SJSA1 (cell line): ENCODE measurements at regions not wholly inside any gene's neighbourhood (a gene's known extent, or its start where the extent isn't known, plus 50 kb on each side); places are given as distances from the start of the nearest gene placed in this dataset.

Experiments
- DNase-seq, 2 experiments: peaks; one replicate each; pipeline ENCODE4 v3.0.0-alpha.2; 2015 to 2020; ENCODE audit warnings: low spot score in 2 of 2, low read depth in 1 of 2
- H3K27ac ChIP-seq: fragments of 250-450 bp; sonication (Bioruptor Pico); 2 replicates; pipeline ENCODE4 v1.5.1; 2020; ENCODE audit warnings: mild to moderate bottlenecking, moderate library complexity
- H3K27me3 ChIP-seq: fragments of 250-450 bp; sonication (Bioruptor Pico); replicated peaks from 2 replicates; pipeline ENCODE4 v1.5.1; 2020; ENCODE audit warnings: mild to moderate bottlenecking, moderate library complexity
- H3K36me3 ChIP-seq: fragments of 250-450 bp; sonication (Bioruptor Pico); 2 replicates; pipeline ENCODE4 v1.5.1; 2020; ENCODE audit warnings: mild to moderate bottlenecking
- H3K4me1 ChIP-seq: fragments of 250-450 bp; sonication (Bioruptor Pico); replicated peaks from 2 replicates; pipeline ENCODE4 v1.6.1; 2021; ENCODE audit warnings: mild to moderate bottlenecking
- H3K4me3 ChIP-seq: fragments of 250-450 bp; sonication (Bioruptor Pico); 2 replicates; pipeline ENCODE4 v1.5.1; 2020; ENCODE audit warnings: mild to moderate bottlenecking
- H3K9me3 ChIP-seq: fragments of 250-450 bp; sonication (Bioruptor Pico); replicated peaks from 2 replicates; pipeline ENCODE4 v1.5.1; 2020; ENCODE audit warnings: mild to moderate bottlenecking

DNA sequence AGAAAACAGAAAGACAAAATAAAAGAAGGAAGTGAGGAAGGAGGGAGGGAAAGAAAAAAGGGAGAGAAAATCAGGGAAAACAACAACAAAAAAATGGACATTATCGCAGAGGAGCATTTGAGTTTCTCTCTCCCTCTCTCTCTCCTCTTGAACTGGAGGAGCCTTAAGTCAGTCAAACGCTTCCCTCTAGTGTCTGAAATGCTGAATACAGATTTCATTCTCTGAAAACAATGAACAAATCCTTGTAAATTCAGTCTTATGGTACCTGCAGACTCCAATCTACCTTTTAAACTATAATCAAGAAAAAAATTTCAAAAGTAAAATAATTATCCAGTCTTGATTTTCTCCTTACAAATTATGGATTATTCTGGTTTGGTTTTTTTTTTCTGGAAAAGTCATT, 89.2 kb upstream of the PFKP start:
- Histone ChIP-seq H3K36me3 (no peaks in the 10 kb centered on the region), H3K4me1 (peaks cover 41% of the 10 kb centered on the region)
- DNase-seq, result peak in 1 of 2 experiments; percentile 59

DNA sequence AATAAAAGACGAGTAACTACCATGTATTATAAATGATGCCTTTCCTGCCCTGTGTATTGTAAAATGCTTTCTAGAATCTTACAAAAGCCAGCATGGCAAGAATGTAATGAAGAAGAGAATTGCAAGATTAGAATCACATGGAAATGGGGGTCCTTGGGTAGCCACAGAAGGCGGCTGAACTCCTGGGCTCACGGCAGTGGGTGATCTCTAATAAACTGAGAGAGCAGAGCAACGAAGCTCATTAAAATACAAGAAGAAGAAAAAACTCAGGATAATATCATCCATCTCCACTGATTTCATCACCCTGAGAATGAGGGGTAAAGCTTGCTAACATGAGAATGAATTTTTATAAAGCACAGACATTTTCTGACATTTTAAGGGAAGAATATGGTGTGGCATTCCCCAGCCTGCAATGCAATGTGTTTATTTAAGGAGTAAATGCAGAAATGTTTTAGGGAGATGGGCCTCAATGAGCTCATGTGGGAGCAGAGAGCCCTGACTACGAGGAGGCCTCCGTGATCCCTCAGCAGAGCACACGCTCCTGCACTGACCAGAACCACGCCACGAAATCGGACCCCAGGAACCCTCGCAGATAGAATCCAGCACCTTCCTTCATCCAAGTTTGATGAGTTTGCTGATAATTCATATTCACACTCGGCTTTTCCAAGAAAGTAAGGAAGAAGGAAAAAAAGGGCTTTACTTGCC, 92.7 kb upstream of the PFKP start:
- Histone ChIP-seq H3K9me3 (no peaks in the 10 kb centered on the region), H3K36me3 (no peaks in the 10 kb centered on the region)
- no peak for DNase-seq

More for the DNA sequence above, 89.2 kb upstream of the PFKP start:
- Histone ChIP-seq H3K9me3 (no peaks in the 10 kb centered on the region), H3K4me3 (no peak overlapping the region), H3K27ac (no peak overlapping the region), H3K27me3 (no peaks in the 10 kb centered on the region)

DNA sequence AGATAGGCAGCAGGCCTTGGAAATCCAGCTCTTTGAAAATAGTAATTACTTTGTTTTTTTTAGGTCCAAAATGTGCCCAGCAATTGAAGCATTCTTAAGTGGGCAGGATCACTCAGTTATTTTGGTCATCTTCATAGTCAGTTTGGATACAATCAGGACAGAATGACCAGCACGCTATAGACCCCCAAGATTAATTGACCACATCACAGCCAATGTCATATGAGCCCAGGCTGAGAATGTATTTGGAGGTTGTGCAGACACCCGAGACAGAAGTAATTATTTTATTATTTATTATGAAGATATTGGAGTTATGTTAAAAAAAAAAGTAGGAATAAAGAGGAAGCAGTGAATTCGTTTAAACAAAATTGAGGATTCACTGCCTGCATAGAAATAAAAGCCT, 93.3 kb upstream of the PFKP start:
- DNase-seq, result no peak

More for the DNA sequence above, 92.7 kb upstream of the PFKP start:
- peaks cover 12% of the 10 kb centered on the region for H3K4me1 ChIP-seq
- no peaks in the 10 kb centered on the region for H3K27me3 ChIP-seq
- no peak overlapping the region for H3K4me3 ChIP-seq
- no peak overlapping the region for H3K27ac ChIP-seq

DNA sequence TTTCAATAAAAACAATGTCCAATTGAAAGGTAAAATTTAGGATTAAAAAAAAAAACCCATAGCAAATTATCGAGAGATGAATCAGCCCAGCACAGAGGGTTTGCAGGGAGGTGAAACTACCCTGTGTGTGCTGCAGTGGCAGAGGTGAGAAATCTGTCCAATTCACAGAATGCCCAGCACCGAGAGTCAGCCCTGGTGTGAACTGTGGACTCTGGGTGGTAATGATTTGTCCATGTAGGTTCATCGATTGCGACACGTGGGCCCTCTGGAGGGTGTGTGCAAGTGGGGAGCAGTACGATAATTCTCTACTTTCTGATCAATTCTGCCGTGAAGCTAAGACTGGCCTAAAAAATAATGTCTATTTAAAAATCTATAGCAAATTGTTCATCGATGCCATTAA, 94.5 kb upstream of the PFKP start:
- DNase-seq, result no peak
- no peaks in the 10 kb centered on the region for H3K36me3 ChIP-seq
- H3K27ac ChIP-seq, result no peak overlapping the region
- H3K9me3 ChIP-seq, result no peaks in the 10 kb centered on the region
- H3K4me3 ChIP-seq, result no peak overlapping the region
- H3K4me1 ChIP-seq, result peaks cover 11% of the 10 kb centered on the region
- H3K27me3 ChIP-seq, result no peaks in the 10 kb centered on the region

More for the DNA sequence above, 93.3 kb upstream of the PFKP start:
- Histone ChIP-seq H3K27ac (no peak overlapping the region), H3K27me3 (no peaks in the 10 kb centered on the region), H3K4me3 (no peak overlapping the region), H3K4me1 (peaks cover 6% of the 10 kb centered on the region), H3K36me3 (no peaks in the 10 kb centered on the region), H3K9me3 (no peaks in the 10 kb centered on the region)

DNA sequence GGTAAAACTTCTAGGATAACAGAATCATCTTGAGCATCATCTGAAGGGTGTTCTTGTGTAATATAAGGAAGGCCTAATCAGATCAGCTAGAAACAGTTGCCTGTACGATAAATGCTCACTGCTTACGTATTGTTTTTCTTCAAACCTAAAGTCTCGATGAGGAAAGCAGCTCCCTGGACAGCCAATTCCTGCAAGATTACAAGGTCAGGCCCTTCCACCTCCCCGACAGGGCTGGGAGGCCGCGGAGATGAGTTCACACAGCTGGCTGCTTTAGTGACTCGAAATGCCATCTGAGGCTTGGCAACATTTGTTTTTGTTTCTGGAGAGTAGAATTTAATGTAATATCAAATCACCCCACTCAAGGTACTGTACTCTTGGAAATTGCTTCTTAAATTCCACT, 95.1 kb upstream of the PFKP start:
- no peak overlapping the region for H3K4me3 ChIP-seq
- H3K4me1 ChIP-seq, result peaks cover 11% of the 10 kb centered on the region
- no peaks in the 10 kb centered on the region for H3K36me3 ChIP-seq
- no peak overlapping the region for H3K27ac ChIP-seq
- H3K9me3 ChIP-seq, result no peaks in the 10 kb centered on the region
- no peak for DNase-seq
- no peaks in the 10 kb centered on the region for H3K27me3 ChIP-seq

DNA sequence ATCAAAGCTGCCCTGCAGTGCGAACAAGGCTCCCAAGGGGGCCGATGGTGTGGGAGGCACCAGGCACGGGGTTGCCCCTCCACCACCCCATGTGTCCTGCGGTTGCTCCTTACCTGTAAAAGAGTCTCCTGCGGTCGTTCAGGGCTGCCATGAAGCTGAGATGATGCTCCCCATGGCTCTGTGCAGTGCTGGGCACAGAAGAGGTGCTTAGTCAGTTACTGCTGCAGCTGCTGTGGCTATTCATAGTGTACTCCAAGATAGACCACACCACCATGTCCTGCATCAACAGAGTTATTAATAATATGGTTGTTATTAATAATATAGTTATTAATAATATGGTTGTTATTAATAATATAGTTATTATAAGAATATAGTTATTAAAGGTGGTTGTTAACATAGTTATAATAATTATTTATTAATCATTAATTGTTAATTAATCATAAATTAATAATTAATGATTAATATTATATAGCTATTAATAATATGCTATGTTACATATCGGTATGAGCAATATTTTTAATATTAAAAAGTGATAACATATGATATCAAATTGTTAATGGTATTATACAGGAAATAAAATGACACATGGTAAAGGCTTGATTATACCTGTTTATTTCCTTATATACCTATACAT, 97.0 kb upstream of the PFKP start:
- Histone ChIP-seq H3K27me3 (0 out of 2 replicates have a peak, but pooled peaks cover 5% of the 10 kb centered on the region), H3K9me3 (no peaks in the 10 kb centered on the region), H3K4me1 (peaks cover 11% of the 10 kb centered on the region), H3K36me3 (no peaks in the 10 kb centered on the region), H3K4me3 (no peak overlapping the region), H3K27ac (no peak overlapping the region)
- no peak for DNase-seq

DNA sequence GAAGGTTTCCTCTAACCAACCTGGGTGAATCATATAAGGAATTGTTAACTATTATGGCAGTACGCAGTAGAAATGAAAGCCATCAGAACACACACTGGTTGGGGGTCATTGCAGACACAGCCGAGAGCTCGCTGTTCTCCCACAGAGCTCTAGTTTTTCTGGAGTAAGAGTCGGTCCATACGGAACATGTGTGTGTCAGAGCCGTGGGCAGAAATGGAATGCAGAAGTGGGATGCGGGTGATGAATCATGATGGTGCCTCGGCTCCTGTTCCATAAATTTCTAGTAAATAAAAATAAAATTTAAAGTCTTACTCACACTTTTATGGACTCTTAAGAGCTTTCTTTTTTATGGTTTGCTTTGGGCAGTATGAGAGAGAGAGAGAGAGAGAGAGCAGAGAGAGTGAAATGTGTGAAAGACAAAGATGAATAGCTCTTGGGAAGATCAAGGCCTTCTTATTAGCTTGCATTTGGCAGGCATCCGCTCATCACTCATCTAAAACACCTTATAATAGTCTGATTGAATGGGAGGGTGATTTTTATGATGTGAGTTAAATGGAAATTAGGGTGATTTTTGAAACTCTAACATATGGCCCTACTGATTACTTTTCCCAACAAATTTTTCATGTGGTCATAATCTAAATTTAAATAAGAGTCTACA, 98.8 kb upstream of the PFKP start:
- peak in 1 of 2 experiments; percentile 25 for DNase-seq
- H3K9me3 ChIP-seq, result no peaks in the 10 kb centered on the region
- H3K36me3 ChIP-seq, result no peaks in the 10 kb centered on the region
- peaks cover 11% of the 10 kb centered on the region for H3K4me1 ChIP-seq
- no peak overlapping the region for H3K27ac ChIP-seq
- 0 out of 2 replicates have a peak, but pooled peaks cover 5% of the 10 kb centered on the region for H3K27me3 ChIP-seq
- no peak overlapping the region for H3K4me3 ChIP-seq

DNA sequence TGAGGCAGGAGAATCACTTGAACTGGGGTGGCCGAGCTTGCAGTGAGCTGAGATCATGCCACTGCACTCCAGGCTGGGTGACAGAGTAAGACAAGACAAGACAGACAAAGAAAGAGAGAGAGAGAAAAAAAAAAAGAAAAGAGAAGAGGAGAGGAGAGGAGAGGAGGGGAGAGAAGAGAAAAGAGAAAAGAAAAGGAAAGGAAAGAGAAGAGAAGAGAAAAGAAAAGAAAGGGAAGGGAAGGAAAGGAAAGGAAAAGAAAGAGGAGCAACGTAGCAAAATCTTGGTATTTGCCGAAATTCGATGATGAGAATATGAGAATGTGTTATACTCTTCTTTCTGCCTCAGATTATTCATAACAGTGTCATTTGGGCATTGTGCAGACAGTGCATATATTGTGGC, 101.2 kb upstream of the PFKP start:
- H3K27me3 ChIP-seq, result 0 out of 2 replicates have a peak, but pooled peaks cover 5% of the 10 kb centered on the region
- peaks cover 11% of the 10 kb centered on the region for H3K4me1 ChIP-seq
- no peaks in the 10 kb centered on the region; the same call in 1 of the 2 replicates for H3K9me3 ChIP-seq
- no peak overlapping the region for H3K27ac ChIP-seq
- no peaks in the 10 kb centered on the region for H3K36me3 ChIP-seq
- no peak for DNase-seq
- no peak overlapping the region for H3K4me3 ChIP-seq

DNA sequence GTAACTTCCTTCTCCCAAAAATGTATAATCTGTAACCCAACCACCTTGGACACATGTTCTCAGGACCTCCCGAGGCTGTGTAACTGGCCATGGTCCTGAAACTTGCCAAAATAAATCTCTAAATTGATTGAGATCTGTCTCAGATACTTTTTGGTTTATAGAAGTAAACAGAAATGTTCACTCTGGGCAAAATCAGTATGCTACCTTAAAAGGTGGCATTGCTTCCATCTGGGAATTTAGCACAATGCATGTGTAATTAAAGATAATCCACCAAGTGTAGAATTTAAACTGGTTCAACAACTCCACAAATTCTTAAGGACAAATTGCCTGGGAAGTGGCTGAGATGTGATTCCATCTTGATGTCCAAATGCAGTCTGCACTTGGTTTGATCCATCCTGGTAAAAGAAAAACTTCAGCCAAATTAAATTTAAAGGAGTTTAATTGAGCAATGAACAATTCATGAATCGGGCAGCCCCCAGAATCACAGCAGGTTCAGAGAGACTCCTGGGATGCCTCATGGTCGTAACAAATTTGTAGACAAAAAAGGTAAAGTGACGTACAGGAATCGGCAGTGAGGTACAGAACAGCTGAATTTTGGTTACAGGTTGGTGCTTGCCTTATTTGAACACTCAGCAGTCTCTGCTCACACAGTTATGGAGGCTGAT, 102.6 kb upstream of the PFKP start:
- Histone ChIP-seq H3K9me3 (no peaks in the 10 kb centered on the region; the same call in 1 of the 2 replicates), H3K4me3 (no peak overlapping the region), H3K27ac (no peak overlapping the region), H3K27me3 (0 out of 2 replicates have a peak, but pooled peaks cover 5% of the 10 kb centered on the region), H3K4me1 (peaks cover 11% of the 10 kb centered on the region), H3K36me3 (no peaks in the 10 kb centered on the region)
- no peak for DNase-seq

DNA sequence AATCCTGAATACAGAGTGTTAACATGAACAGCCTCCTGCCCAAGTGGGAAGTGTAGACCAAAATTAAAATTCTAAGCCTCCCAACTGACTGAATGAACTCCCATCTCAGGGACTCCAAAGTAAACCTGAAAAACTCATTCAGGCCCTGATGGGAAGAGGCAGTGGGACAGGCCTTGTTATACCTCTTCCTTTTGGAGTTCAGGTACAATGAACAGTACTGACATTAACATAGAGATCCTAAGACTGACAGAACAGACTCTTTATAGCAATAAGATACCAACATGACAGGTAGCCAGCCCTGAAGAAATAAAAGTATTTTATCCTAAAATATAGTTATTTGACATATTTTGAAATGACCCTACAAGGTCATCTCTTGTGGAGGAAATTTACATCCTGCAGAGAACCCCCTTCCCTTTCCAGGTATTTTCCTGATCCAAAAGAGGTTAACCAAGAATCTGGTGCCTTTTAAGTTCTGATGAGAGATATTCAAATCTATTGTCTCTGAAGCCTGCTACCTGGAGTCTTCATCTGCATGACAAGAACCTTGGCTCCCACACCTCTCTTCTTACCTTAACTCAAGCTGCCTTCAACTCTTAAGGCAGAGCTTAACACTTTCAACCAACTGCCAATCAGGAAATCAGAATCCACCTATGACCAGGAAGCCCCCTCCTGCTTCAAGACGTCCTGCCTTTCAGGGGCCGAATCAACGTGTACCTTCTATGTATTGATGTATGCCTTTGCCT, 103.3 kb upstream of the PFKP start:
- Histone ChIP-seq H3K27ac (no peak overlapping the region), H3K4me1 (peaks cover 11% of the 10 kb centered on the region), H3K9me3 (no peaks in the 10 kb centered on the region; the same call in 1 of the 2 replicates), H3K36me3 (no peaks in the 10 kb centered on the region), H3K4me3 (no peak overlapping the region), H3K27me3 (0 out of 2 replicates have a peak, but pooled peaks cover 5% of the 10 kb centered on the region)
- no peak for DNase-seq

DNA sequence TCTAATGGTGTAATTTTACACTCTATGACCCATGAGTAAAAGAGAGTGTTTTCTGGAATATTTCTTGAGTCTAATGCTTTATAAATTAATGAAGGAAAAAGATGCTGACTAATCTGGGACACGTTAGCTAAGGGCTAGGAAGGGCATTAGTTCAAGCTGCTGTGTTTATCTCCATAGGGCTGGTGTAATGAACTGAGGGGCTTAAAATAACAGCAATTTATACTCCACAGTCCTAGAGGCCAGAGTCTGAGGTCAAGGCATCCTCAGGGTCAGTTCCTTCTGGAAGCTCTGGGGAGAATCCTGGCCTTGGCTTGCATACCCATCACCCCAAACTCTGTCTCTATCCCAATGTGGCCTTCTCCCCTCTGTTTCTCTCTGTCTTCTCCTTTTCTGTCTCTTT, 105.2 kb upstream of the PFKP start:
- Histone ChIP-seq H3K27ac (no peak overlapping the region), H3K4me3 (no peak overlapping the region), H3K9me3 (no peaks in the 10 kb centered on the region; the same call in 1 of the 2 replicates), H3K27me3 (0 out of 2 replicates have a peak, but pooled peaks cover 5% of the 10 kb centered on the region), H3K4me1 (no peaks in the 10 kb centered on the region), H3K36me3 (no peaks in the 10 kb centered on the region)
- no peak for DNase-seq

DNA sequence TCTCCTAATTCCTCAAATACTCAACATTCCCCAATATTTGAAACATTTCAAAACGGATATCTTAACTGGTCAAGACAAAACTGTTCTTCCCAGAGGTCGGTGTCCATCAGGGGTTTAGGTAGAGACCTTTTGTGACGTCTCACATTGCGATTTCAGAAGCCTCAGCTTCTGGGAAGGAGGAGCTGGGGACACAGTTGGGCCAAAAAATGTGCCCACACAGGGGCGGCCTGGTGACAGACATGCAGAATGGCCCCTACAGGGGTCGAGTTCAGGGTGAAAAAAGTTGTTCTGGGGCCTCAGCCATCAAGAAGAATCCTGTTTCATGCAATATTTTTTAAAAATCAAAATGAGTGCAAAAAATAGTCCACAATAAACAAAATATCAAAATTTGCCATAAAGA, 108.7 kb upstream of the PFKP start:
- Histone ChIP-seq H3K36me3 (no peaks in the 10 kb centered on the region), H3K4me1 (no peaks in the 10 kb centered on the region), H3K27ac (no peak overlapping the region), H3K27me3 (no peaks in the 10 kb centered on the region), H3K9me3 (no peaks in the 10 kb centered on the region; the same call in 1 of the 2 replicates), H3K4me3 (no peak overlapping the region)
- no peak for DNase-seq

DNA sequence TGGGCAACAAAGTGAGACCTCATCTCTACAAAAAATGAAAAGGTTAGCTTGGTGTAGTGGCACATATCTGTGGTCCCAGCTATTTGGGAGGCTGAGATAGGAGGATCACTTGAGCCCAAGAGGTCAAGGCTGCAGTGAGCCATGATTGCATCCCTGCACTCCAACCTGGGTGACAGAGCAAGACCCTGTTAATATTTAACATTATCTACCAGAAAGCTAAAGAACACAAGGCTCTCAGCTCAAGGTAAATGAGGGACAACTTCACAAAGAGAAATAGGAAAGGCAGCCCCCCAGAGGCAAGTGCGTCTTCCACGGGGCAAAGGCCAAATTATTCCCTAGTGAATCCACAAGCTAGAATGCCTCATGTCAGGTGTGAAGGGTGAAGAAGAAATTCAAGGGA, 109.6 kb upstream of the PFKP start:
- H3K27me3 ChIP-seq, result no peaks in the 10 kb centered on the region
- no peak overlapping the region for H3K27ac ChIP-seq

More for the DNA sequence above, 109.6 kb upstream of the PFKP start:
- H3K4me3 ChIP-seq, result no peak overlapping the region
- no peaks in the 10 kb centered on the region; the same call in 1 of the 2 replicates for H3K9me3 ChIP-seq
- no peaks in the 10 kb centered on the region for H3K4me1 ChIP-seq
- no peaks in the 10 kb centered on the region for H3K36me3 ChIP-seq
- no peak for DNase-seq
